PC-3 (cell line): ENCODE measurements at regions not wholly inside any gene's neighbourhood (a gene's known extent, or its start where the extent isn't known, plus 50 kb on each side); places are given as distances from the start of the nearest gene placed in this dataset.

Source experiments
- ATAC-seq: fragments of 200-7000 bp; cut with Tn5 transposase; 2 replicates; pipeline ENCODE4 v1.9.1; 2020; ENCODE audit warnings: mild to moderate bottlenecking, moderate library complexity
- BruUV-seq: library from RNA; stranded (reverse); fragments of 400-500 nt; replicated peaks from 2 replicates; lab custom pipeline; 2021; lab: Mats Ljungman, UMichigan
- CTCF ChIA-PET: fragments of 300-600 bp; sonication (Branson Sonifier 250); formaldehyde crosslinking; loops from one replicate; lab custom pipeline; 2022; ENCODE audit warnings: antibody characterized with exemption; lab: Charles Lee
- POLR2A ChIA-PET: fragments of 300-600 bp; sonication (Branson Sonifier 250); formaldehyde crosslinking; loops from one replicate; lab custom pipeline; 2022; ENCODE audit warnings: antibody characterized with exemption; ENCODE audit not compliant: unreplicated experiment; lab: Charles Lee
- DNase-seq: peaks from one replicate; pipeline ENCODE4 v3.0.0-alpha.2; 2015
- H2AFZ ChIP-seq: fragments of 300-600 bp; sonication (generic); 2 replicates; pipeline ENCODE4 v1.6.0; 2016; ENCODE audit warnings: antibody characterized with exemption, low read length
- H3F3A ChIP-seq: fragments of 300-600 bp; sonication (generic); one replicate; pipeline ENCODE4 v1.6.0; 2017; ENCODE audit warnings: antibody characterized with exemption, low read length, control low read depth, mild to moderate bottlenecking; ENCODE audit not compliant: unreplicated experiment
- H3K27ac ChIP-seq: fragments of 300-600 bp; sonication (generic); 2 replicates; pipeline ENCODE4 v1.5.1; 2016; ENCODE audit warnings: mild to moderate bottlenecking, low read length
- H3K27me3 ChIP-seq: fragments of 300-600 bp; sonication (generic); 2 replicates; pipeline ENCODE4 v1.6.1; 2016; ENCODE audit warnings: low read length, mixed read lengths
- H3K36me3 ChIP-seq: fragments of 300-600 bp; sonication (generic); 2 replicates; pipeline ENCODE4 v1.6.1; 2016; ENCODE audit warnings: low read depth, mixed run types, low read length, mixed read lengths
- H3K4me1 ChIP-seq: fragments of 300-600 bp; sonication (generic); 2 replicates; pipeline ENCODE4 v1.5.1; 2016; ENCODE audit warnings: low read length; ENCODE audit not compliant: insufficient read depth
- H3K4me2 ChIP-seq: fragments of 300-600 bp; sonication (generic); 2 replicates; pipeline ENCODE4 v1.6.0; 2016; ENCODE audit warnings: low read length
- H3K4me3 ChIP-seq: fragments of 300-600 bp; sonication (generic); 2 replicates; pipeline ENCODE4 v1.5.1; 2016; ENCODE audit warnings: mild to moderate bottlenecking, low read length, mixed read lengths
- H3K79me2 ChIP-seq: fragments of 300-600 bp; sonication (generic); 2 replicates; pipeline ENCODE4 v1.6.1; 2017; ENCODE audit warnings: low read length, mixed read lengths
- H3K9ac ChIP-seq: fragments of 300-600 bp; sonication (generic); 2 replicates; pipeline ENCODE4 v1.6.0; 2016; ENCODE audit warnings: mild to moderate bottlenecking, low read length
- H3K9me2 ChIP-seq: fragments of 300-600 bp; sonication (generic); replicated peaks from 2 replicates; pipeline ENCODE4 v1.6.1; 2016; ENCODE audit warnings: mixed run types, low read length, mixed read lengths
- H3K9me3 ChIP-seq: fragments of 300-600 bp; sonication (generic); 2 replicates; pipeline ENCODE4 v1.6.1; 2016; ENCODE audit warnings: low read length, mixed read lengths
- H4K20me1 ChIP-seq: fragments of 300-600 bp; sonication (generic); 2 replicates; pipeline ENCODE4 v1.6.1; 2016; ENCODE audit warnings: low read length, mixed read lengths
- EZH2 ChIP-seq: fragments of 300-600 bp; sonication (generic); IDR thresholded peaks from one replicate; pipeline ENCODE4 v1.6.1; 2017; ENCODE audit warnings: antibody characterized with exemption, mild to moderate bottlenecking, low read length; ENCODE audit not compliant: unreplicated experiment
- EZH2phosphoT487 ChIP-seq: fragments of 300-600 bp; sonication (generic); IDR thresholded peaks from 2 replicates; pipeline ENCODE4 v1.6.1; 2018; ENCODE audit warnings: mild to moderate bottlenecking, antibody characterized with exemption, low read length, borderline replicate concordance
- intact Hi-C: fragments of 100-400 bp; cut with micrococcal nuclease; formaldehyde crosslinking; loops from 2 replicates; pipeline ENCODE4 v1.9.0; 2023
- TF ChIP-seq, protein P1 (sequence below): fragments of 300-600 bp; sonication (generic); conservative IDR thresholded peaks from 2 replicates; pipeline ENCODE4 v1.5.1; 2017; ENCODE audit warnings: antibody characterized with exemption, low read depth, mild to moderate bottlenecking, low read length

DNA sequence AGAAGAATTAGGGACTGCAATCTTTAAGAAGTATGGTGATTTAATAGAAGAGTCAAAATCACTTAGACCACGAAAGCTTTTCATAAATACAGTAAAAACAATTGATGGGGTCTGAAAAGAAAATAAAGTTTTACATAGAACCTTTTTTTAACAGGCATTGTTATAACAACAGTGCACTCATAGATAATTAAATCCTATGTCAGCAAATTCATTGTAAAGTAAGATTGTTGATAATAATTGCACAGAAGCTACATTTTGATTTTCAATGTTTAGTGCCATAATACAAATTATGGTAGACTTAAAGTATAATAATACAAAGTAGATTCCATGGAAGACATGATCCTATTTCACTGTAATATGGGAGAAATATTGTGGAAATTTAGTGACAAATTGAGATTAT lies 130.7 kb upstream of the FSIP2 start:
- H3K79me2 ChIP-seq = no peaks in the 10 kb centered on the region
- H3K9me2 ChIP-seq = no peaks in the 10 kb centered on the region
- no peak overlapping the region for H3K9ac ChIP-seq
- ATAC-seq (no peak), DNase-seq (no peak)
- H3K4me3 ChIP-seq = no peak overlapping the region
- TF ChIP-seq EZH2 (no peak), EZH2phosphoT487 (no peak)
- TF ChIP-seq, protein P1, sequence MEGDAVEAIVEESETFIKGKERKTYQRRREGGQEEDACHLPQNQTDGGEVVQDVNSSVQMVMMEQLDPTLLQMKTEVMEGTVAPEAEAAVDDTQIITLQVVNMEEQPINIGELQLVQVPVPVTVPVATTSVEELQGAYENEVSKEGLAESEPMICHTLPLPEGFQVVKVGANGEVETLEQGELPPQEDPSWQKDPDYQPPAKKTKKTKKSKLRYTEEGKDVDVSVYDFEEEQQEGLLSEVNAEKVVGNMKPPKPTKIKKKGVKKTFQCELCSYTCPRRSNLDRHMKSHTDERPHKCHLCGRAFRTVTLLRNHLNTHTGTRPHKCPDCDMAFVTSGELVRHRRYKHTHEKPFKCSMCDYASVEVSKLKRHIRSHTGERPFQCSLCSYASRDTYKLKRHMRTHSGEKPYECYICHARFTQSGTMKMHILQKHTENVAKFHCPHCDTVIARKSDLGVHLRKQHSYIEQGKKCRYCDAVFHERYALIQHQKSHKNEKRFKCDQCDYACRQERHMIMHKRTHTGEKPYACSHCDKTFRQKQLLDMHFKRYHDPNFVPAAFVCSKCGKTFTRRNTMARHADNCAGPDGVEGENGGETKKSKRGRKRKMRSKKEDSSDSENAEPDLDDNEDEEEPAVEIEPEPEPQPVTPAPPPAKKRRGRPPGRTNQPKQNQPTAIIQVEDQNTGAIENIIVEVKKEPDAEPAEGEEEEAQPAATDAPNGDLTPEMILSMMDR = no peak
- H3K9me3 ChIP-seq = no peaks in the 10 kb centered on the region
- H2AFZ ChIP-seq = no peak overlapping the region
- H3K27ac ChIP-seq = no peak overlapping the region
- H4K20me1 ChIP-seq = no peaks in the 10 kb centered on the region
- no peaks in the 10 kb centered on the region for H3K36me3 ChIP-seq
- POLR2A ChIA-PET = no interaction called here
- no peaks in the 10 kb centered on the region for H3K27me3 ChIP-seq
- CTCF ChIA-PET = no interaction called here
- no peak overlapping the region for H3K4me2 ChIP-seq
- intact Hi-C loops = loop anchor here (1.0 to 5.0 kb wide), 4 partner anchors 139 to 851 kb away; no protein-coding TSS in a partner anchor
- H3F3A ChIP-seq = no peaks in the 10 kb centered on the region
- no TSS peak for BruUV-seq
- H3K4me1 ChIP-seq = peaks cover 3% of the 10 kb centered on the region; the same call in 1 of the 2 replicates

- no peak overlapping the region for H3K9ac ChIP-seq
- peak overlapping the region; percentile 54; the same call in 1 of the 2 replicates for H2AFZ ChIP-seq
- H3K4me3 ChIP-seq = no peak overlapping the region
- H3K27ac ChIP-seq = no peak overlapping the region
- no peaks in the 10 kb centered on the region for H3K27me3 ChIP-seq
- H4K20me1 ChIP-seq = no peaks in the 10 kb centered on the region
- no peaks in the 10 kb centered on the region for H3K9me2 ChIP-seq
- H3K4me1 ChIP-seq = peaks cover 3% of the 10 kb centered on the region; the same call in 1 of the 2 replicates
- H3K36me3 ChIP-seq = no peaks in the 10 kb centered on the region
- H3K9me3 ChIP-seq = no peaks in the 10 kb centered on the region
- peak; percentile 71 for DNase-seq
- no peaks in the 10 kb centered on the region for H3K79me2 ChIP-seq
- ATAC-seq = peak; percentile 64
- H3F3A ChIP-seq = no peaks in the 10 kb centered on the region
- CTCF ChIA-PET = no interaction called here
- BruUV-seq = no TSS peak
- POLR2A ChIA-PET = no interaction called here
- TF ChIP-seq, protein P1 = peak; percentile 72
- no peak for TF ChIP-seq EZH2phosphoT487
- no peak for TF ChIP-seq EZH2
- H3K4me2 ChIP-seq = 0 out of 2 replicates have a peak overlapping the region, but pooled peaks have one; percentile 24
- intact Hi-C loops = loop anchor here (1.0 to 5.0 kb wide), 4 partner anchors 139 to 851 kb away; no protein-coding TSS in a partner anchor
Measured at GRCh38 chr2:185608799-185609198, 129.8 kb upstream of the FSIP2 start.

DNA sequence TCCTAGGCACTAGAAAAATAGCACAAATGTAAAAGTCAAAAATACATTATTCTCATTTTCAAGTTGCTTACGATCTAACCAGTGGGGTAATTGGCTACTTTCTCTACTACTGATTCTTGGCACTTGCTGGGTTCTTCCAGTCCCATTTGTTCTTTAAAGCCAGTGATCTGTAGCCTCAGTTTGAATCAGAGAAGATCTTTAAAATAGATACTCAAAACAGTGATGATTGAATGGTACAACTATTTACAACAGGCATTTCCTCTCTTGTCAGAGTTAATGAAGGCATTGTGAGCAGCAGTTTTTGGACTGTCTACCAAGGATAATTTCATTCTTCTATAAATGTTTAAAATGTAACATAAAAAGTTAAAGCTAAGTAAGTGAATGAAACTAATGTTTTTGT lies 128.3 kb upstream of the FSIP2 start:
- H3K4me2 ChIP-seq = no peak overlapping the region
- H3K4me1 ChIP-seq = peaks cover 3% of the 10 kb centered on the region; the same call in 1 of the 2 replicates
- no TSS peak for BruUV-seq
- H3F3A ChIP-seq = no peaks in the 10 kb centered on the region
- TF ChIP-seq EZH2phosphoT487 = no peak
- no peak for TF ChIP-seq EZH2
- TF ChIP-seq, protein P1 = no peak
- POLR2A ChIA-PET = no interaction called here
- H2AFZ ChIP-seq = no peak overlapping the region
- no peaks in the 10 kb centered on the region for H4K20me1 ChIP-seq
- H3K9me2 ChIP-seq = no peaks in the 10 kb centered on the region
- CTCF ChIA-PET = no interaction called here
- H3K9ac ChIP-seq = no peak overlapping the region
- H3K4me3 ChIP-seq = no peak overlapping the region
- H3K27me3 ChIP-seq = no peaks in the 10 kb centered on the region
- intact Hi-C loops = loop anchor here (10.0 kb wide), 1 partner anchor 364 kb away; no protein-coding TSS in a partner anchor
- no peak overlapping the region for H3K27ac ChIP-seq
- H3K79me2 ChIP-seq = no peaks in the 10 kb centered on the region
- ATAC-seq = no peak
- H3K9me3 ChIP-seq = no peaks in the 10 kb centered on the region
- DNase-seq = no peak
- no peaks in the 10 kb centered on the region for H3K36me3 ChIP-seq
